ENCODE measurements at regions not wholly inside any gene's neighbourhood (a gene's known extent, or its start where the extent isn't known, plus 50 kb on each side); places are given as distances from the start of the nearest gene placed in this dataset.

DNA sequence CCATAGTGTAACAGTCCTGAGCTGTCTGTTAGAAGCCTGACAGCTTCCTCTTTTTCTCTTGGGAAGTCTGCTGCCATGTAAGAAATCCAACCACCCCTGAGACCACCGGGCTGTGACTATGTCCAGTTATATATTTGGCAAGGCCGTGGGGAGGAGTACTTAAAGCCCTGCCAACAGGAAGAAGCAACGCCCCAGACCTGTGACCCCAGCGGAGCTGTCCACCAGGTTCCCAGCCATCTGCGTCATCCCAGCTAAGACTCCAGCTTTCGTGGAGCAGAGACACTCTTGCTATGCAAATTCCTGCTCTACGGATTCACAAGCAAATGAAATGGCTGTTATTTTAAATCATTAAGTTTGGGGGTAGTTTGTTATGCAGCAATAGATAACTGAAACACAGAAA is 417.3 kb downstream of the TLE4 start:
- no peak for DNase-seq (ENCODE audit: extremely low read depth in 1 of 2, low read depth in 1 of 2)

DNA sequence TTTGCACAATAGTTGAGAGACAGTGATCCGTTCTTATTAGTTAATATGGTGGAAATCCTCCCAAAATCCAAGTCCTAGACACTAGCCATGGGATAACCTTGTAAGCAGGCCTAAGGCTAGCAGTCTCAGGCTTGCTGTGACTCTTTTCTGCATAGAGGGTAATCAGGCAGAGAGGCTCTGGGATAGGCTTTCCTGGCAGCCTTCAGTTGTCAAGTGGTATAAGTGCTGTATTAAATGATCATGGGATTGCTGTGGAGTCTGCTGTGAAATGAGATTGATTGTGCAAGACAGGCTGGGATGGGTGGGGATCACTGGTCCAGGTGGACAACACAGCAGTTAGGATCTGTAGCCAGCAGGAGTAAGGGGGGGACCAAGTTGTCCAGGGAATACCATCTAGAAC is 416.4 kb downstream of the TLE4 start:
- no peak for DNase-seq (ENCODE audit: extremely low read depth in 1 of 2, low read depth in 1 of 2)

DNA sequence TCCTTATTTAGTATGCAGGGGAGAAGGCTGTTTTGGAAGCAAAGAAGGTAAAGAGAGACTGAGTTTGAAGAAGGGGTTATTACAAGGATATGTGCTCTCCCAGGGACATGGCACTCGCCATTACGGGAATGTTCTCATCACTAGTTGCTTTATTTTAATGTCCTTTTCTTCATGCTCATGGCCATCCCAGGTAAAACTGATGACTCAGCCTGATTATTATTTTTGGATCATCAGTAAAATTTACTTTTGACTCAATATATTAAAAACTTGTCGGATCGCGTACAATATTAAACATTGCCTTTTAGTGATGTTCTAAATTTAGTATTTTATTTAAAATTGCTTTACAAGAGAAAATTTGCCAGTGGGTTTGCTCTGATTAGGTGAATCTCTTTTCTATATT is 414.7 kb downstream of the TLE4 start:
- DNase-seq (ENCODE audit: extremely low read depth in 1 of 2, low read depth in 1 of 2) = no peak

DNA sequence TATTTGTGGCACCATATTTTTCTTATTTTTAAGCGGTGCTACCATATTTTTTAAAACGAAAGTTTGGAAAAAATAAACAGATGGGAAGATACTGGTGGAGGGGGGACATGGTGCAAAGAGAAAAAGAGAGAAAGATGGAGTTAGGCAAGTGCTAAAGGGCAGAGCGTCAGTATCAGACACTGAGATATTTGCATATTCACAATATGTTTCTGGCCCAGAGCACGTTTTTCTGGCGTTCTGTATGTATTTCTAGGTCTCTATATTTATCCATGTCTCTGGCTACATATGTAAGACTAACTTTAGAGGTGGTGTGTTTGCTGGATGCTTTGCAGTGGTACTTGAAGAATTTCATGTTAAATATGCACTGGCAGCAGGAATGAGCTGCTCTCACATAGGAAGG is 414.0 kb downstream of the TLE4 start:
- DNase-seq (ENCODE audit: extremely low read depth in 1 of 2, low read depth in 1 of 2) = no peak

DNA sequence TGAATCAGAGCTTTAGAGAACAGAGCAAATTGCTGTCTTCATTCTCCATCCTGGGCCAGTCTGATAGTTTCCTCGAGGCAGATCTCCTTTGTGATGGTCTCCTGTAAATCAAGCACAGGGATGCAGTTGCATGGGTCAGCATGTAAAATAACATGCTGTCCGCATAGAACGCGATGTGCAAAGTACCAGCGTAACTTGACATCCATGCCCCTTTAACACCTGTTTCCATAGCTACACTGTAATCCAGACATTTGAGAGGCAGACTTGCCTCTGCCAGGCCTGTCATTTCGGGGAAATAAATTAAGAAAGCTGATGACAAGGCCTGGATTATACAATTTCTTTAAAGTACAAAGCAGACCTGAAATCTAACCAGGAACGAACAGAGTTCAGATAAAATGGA is 413.5 kb downstream of the TLE4 start:
- DNase-seq (ENCODE audit: extremely low read depth in 1 of 2, low read depth in 1 of 2) = no peak

DNA sequence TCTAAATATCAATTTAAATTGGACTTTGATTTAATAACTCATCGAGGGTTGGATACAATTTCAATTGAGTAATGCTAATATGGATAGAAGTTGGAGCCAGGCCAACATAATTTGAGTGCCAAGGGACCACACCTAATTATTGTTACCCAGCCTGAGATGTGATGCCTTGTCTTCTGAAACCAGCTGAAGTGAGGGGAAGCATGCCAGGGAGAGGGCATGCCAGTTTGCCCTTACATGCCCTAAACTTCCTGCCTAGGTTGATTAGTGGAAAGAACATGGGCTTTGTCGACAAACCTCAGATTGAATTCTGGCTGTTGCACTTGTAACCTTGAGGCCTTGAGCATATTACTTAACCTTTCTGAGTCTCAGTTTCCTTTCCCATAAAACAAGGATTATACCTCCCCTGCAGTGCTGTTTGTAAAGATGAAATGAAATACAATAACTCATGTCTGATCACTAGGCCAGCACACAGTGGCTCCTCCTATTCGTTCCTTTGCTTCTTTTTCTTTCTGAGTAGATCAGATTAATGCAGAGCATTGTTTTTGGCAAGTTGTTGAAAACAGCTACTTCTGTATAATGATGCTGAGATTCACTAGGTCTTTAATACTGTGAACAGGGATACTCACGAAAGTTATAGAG is 412.8 kb downstream of the TLE4 start:
- no peak for DNase-seq (ENCODE audit: extremely low read depth in 1 of 2, low read depth in 1 of 2)

DNA sequence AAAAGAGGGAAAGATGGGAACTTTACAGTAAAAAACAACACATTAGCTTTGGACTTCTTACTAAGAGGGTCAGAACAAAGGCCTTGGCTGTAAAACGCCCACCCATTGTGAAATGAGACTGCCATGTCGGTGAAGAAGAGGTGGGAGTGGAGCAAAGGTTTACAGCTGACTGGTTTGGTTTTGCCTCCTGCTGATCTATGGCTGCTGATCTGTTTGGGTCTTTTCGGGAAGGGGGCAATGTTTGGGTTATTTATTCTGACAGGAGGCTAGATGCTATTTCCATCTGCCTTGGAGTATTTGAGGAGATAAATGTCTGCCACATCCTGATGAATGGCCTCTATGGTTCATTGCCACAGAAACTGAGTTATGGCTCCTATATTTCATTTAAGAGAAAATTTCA is 408.7 kb downstream of the TLE4 start:
- DNase-seq (ENCODE audit: extremely low read depth in 1 of 2, low read depth in 1 of 2) = no peak

DNA sequence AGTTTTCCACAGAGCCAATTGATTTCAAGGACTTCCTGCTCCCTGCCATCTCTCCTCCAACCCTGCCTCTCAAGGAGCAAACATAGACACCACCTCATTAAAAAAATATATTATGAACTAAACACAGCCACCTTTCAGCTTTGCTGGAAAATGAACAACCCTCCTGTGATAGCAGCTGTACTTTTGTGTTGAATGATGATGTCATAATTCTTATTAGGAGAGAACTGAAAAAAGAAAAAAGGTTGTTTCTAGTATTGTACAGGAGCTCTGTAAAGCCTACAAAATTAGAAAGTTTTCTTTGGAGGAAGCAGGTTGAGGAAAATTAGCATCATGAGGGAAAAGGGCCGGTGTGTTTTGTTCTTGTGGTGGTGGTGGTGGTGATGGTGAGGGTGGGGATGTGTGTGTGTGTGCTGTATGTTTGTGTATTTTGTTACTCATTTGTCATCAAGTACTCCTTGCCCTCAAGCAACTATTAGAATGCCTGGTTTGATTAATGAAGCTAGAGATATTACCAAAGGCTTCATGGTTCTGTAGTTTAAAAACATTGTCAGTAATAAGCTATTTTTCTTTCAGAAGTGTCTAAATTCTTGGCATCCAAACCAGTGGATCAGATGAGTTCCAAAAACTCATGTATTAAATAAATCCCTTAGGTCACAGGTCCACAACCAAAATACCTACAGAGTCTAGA is 405.9 kb downstream of the TLE4 start:
- DNase-seq (ENCODE audit: extremely low read depth in 1 of 2, low read depth in 1 of 2) = no peak

DNA sequence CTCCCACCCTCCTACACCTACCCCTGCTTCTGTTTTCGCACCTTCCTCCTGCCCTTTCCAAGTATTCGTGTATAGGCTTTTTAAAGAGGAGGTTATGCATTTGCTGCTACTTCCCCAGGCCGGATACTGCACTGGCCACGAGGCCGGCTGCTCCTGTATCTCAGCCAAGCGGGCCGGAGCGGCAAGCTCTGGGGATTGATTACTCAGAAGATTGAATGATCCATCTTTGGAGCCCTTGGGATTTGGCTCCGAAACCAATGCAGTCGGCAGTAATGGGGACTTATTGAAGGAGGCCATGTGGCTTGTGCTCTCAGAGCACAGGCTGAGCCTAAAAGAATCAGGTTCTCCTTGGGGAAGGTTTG is 405.3 kb downstream of the TLE4 start:
- no peak for DNase-seq (ENCODE audit: extremely low read depth in 1 of 2, low read depth in 1 of 2)

DNA sequence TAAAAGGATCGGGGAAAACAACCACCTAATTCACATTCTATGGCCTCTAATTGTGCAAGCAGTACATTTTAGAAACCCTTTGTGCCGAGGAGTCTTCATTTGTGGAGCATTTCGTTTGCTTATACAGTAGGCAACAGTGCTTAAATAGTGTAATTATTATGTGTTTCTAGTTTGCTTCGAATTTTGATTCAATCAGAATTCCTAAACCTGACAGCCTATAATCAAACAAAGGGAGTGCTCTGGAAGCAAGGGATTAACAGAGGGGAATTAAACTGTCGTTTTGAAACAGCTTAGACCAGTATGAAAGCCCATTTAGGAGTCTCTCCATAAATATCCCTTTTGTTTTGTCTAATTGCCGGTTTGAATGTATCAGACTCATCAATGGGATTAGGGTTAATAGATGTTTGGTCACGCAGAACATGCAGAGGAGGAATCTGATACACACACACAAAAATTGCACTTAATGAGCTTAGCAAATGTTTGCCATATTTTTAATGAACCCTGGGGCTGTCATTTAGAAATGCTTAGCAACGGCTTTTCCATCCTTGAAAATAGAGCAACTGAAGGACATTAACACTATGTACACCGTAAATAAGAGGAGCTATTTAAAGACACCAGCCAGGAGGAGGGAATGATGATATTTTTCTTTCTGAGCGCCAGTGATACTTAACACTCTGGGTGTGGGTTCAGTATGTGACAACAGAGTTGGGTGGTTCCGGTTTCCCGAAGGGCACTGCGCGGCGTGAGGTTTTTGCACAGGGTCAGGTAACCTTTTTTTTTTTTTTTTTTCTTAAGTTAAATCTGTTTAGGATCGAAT is 404.7 kb downstream of the TLE4 start:
- DNase-seq (ENCODE audit: extremely low read depth in 1 of 2, low read depth in 1 of 2) = no peak

DNA sequence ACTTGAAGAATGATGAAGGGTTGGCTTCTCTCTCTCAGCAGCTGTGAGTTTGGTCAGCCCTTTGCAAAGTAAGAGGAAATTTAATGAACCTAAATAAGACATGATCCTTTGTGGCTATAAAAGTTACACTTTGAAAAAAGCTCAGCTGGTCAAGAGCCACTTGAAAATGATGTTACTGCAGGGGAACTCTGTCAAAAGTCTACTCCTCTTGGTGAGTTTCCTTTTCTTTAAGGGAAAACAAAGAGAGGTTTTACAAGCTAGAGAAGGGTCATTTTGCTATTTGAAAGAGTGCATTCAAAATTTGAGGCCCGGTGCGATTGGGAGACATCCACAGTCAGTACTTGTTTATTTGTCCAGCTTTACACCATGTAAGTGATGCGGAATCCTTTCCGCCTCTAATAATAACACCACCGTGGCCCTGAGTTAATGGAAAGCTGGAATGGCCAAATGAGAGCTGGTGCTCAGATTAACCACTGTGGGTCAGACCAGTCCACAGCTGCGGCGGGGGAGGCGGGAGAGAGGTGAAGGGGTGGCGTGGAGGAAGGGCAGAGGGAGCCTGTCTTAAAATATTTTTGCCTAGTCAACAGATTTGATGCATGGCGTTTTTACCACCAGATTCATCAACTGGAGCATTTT is 404.0 kb downstream of the TLE4 start:
- DNase-seq (ENCODE audit: extremely low read depth in 1 of 2, low read depth in 1 of 2) = no peak

DNA sequence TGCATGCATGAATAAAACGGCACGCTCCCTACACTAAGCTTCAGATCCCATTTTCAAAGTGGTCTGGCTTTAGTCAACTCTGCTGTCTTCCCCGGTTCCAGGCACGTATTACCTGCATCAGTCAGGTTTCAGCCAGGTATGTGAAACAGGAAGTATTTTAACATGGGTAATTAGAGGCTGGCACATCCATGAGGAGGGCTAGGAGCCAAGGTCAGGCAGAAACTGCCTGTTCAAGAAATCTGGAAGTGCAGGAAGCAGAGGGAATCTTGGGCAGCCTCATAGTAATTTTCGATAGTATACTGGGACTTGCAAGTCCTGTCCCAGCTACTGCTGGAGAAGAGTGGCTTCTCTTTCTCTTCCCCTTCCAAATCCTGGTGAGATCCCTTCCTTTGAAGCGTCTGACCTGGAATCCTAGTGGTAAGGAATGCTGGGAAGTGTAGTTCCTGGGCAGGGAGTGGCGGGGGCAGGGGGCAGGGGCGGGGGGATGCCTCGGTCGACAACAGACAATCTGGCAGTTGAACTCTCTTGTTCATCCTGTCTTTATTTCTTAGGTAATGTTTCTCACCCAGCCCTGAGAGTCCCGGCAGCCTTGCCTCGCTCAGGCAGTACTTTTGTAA is 403.1 kb downstream of the TLE4 start:
- no peak for DNase-seq (ENCODE audit: extremely low read depth in 1 of 2, low read depth in 1 of 2)

DNA sequence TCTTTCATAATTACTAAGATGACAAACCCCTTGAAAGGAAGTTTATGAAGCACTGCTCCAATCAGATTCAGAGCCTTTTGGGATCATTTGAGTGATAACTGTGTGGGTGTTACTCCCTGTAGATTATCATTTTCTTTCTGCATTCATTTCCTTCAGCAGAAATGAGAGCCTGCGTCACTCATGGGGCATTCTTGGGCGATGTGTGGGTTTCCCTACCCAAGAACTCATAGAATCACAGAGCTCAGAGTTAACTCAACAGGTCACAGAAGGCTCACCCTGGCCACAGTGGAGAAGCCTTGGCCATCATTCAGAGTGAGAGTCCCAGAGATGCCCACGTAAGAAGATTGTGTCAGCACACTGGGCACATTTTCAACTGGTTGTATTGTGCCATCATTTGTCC is 401.9 kb downstream of the TLE4 start:
- no peak for DNase-seq (ENCODE audit: extremely low read depth in 1 of 2, low read depth in 1 of 2)

DNA sequence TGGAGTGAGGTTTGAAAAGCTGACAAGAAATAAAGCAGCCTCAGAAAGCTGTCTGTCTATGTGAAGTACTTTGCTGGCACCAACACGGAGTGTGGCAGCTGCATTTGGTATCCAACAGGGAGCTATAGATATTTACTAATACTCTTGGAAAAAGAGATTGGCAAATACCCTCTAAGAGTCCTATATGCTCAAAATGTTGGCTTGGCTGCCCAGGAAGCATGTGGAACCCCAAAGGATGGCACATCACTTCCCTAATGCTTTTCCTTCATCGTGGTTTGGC is 398.3 kb downstream of the TLE4 start:
- no peak for DNase-seq (ENCODE audit: extremely low read depth in 1 of 2, low read depth in 1 of 2)

DNA sequence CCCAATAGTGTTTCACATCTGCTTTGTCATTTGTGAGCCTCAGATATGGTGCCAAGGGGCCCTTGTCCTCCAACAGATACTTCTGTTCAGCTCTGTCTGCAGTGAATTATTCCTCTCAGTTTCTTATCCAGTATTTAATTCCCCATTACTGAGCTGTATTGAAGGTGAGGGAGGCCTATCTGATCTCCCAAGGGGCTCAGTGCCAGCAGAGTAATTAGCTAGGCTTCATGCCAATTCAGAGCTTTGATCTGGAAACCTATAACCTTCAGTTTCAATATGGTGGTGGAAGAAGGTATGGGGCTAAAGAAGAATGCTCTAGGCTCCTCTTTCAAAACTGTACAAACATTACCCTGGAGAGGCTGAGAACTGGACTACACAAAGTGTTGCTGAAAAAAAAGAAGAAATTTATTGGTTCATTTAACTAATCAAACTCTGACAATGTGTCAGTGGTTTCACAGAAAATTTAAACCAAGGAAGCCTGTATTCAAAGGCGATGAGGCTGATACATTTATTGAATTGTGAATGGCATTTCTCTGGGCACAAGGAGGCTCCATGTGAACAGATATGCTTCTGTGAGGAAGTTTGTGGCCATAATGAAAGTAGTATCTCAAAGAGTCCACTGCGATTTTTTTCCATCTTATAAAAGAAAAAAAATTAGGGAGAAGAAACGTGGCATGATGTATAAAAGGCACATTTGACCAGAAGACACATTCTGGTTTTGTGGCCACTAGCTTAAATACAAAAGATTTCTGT is 397.8 kb downstream of the TLE4 start:
- no peak for DNase-seq (ENCODE audit: extremely low read depth in 1 of 2, low read depth in 1 of 2)

DNA sequence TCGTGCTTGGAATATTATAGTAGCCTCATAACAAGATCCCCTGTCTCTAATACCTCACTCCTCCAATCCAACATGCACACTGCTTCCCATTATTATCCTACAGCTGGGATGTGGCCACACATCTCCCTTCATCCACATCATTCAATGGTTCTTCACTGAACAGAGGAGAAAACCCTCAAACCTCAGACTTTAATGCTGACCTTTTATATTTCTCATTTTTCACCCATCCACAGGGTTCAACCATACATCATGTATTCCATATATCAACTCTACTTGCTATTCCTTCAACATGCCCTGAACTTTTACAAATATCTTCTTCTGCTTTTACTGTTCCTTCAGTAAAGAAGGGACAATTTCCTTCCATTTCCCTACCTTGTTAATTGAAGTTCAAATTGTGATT is 396.8 kb downstream of the TLE4 start:
- no peak for DNase-seq (ENCODE audit: extremely low read depth in 1 of 2, low read depth in 1 of 2)

DNA sequence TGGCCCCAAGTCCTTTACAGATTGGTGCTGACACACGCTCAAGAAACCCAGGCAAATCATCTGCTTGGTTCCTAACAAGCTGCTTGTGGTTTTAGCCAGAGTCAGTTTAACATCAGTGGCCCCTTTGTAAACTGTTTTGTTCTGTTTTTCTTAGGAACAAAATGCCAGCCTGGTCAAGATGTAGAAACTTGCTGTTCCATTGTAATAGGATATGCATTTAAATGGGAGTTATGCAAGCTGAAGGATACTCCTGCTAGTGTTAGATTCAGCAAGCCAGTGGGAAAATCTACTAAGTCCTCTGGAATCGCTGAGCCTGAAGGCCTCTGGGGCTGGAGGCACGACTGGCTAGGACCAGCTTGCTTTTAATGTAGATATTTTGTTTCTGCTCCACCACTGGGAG is 391.1 kb downstream of the TLE4 start:
- DNase-seq (ENCODE audit: extremely low read depth in 1 of 2, low read depth in 1 of 2) = no peak

DNA sequence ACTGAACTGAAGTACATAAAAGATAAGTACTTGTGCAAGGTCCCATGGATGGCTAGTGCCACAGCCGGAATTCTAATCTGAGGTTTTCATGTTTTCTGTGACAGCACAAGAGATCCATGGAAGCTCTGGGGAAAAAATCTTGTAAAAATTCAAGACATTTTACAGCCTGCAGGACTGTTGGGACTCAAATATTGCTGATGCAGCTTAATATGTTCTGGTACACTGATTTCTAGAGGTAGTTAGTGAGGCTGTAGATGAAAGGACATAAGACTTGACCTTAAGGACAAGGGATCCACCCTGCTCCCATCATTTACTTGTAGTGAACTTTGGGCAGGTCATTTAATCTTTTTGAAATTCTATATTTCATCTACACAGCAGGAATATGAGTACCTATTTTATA is 390.4 kb downstream of the TLE4 start:
- no peak for DNase-seq (ENCODE audit: extremely low read depth in 1 of 2, low read depth in 1 of 2)

DNA sequence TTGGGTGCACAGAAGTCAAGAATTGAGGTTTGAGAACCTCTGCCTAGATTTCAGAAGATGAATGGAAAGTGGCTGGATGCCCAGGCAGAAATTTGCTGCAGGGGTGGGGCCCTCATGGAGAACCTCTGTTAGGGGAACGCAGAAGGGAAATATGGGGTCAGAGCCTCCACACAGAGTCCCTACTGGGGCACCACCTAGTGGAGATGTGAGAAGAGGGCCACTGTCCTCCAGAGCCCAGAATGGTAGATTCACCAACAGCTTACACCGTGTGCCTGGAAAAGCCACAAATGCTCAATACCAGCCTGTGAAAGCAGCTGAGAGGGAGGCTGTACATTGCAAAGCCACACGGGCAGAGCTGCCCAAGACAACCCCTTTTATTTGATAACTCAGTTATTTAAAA is 383.5 kb downstream of the TLE4 start:
- no peak for DNase-seq (ENCODE audit: extremely low read depth in 1 of 2, low read depth in 1 of 2)

DNA sequence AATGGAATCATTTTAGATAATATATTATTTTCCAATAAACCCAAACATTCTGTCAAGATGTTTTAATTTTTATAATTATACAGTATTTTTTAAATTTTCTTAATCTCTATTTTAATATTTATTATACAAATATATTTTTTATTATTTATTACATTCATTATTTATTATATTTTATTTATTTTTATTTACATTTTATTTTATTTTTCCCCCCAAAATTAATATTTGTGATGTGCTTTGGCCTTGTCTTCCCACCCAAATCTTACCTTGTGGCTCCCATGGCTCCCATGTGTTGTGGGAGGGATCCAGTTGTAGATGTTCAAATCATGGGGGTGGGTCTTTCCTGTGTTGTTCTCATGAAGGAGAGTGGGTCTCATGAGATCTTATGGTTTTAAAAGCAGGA is 382.1 kb downstream of the TLE4 start:
- DNase-seq (ENCODE audit: extremely low read depth in 1 of 2, low read depth in 1 of 2) = no peak

DNA sequence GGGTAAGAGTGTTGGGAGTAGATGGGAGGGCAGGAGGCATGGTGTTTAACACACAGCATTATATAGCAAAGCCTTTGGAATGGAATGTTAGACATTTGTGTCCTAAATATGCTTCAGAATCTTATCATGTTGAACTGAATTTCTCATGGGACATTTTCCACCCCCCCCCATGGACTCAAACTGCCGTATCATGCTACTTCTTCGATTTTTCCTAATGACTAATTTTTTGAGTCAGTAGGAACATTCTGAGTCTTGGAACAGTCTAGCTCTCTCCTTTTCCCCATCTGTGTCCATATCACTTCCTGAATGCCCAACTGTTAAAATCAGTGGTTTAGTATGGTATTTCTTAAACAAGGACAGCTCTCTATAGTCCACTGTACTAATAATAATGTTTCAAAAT is 380.6 kb downstream of the TLE4 start:
- DNase-seq (ENCODE audit: extremely low read depth in 1 of 2, low read depth in 1 of 2) = no peak
